ENCODE measurements at regions not wholly inside any gene's neighbourhood (a gene's known extent, or its start where the extent isn't known, plus 50 kb on each side); places are given as distances from the start of the nearest gene placed in this dataset.

DNA sequence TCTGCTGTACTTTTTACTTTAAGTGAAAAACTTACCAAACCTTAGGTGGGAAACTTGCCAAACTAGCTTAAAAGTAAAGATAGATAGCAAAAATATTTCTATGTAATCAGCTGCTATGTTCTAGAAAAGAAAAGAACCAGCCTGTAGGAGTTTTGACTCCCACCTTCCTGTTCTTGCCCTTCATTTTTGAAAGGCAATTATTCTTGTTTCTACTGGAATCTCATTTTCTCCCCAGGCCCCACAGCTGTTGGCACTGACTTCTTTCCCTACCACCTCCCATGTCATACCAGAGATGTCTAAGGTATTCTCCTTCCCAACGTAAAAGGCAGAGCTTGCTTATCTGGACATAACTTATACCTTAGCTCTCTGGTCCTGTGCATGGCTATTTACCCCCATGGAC, 389.7 kb downstream of the ARHGEF28 start:
- TF ChIP-seq, protein P1, sequence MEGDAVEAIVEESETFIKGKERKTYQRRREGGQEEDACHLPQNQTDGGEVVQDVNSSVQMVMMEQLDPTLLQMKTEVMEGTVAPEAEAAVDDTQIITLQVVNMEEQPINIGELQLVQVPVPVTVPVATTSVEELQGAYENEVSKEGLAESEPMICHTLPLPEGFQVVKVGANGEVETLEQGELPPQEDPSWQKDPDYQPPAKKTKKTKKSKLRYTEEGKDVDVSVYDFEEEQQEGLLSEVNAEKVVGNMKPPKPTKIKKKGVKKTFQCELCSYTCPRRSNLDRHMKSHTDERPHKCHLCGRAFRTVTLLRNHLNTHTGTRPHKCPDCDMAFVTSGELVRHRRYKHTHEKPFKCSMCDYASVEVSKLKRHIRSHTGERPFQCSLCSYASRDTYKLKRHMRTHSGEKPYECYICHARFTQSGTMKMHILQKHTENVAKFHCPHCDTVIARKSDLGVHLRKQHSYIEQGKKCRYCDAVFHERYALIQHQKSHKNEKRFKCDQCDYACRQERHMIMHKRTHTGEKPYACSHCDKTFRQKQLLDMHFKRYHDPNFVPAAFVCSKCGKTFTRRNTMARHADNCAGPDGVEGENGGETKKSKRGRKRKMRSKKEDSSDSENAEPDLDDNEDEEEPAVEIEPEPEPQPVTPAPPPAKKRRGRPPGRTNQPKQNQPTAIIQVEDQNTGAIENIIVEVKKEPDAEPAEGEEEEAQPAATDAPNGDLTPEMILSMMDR (IDR thresholded peaks at IDR 0.05; ENCODE audit: unreplicated experiment): no peak
- Mint-ChIP-seq H3K36me3 (ENCODE audit: insufficient read depth, unreplicated experiment) (no peaks in the 10 kb centered on the region), H3K27ac (ENCODE audit: unreplicated experiment) (no peak overlapping the region), H3K4me3 (ENCODE audit: low read depth, unreplicated experiment) (no peak overlapping the region), H3K4me1 (ENCODE audit: low read depth, unreplicated experiment) (peaks cover 24% of the 10 kb centered on the region), H3K27me3 (ENCODE audit: unreplicated experiment) (peaks cover 14% of the 10 kb centered on the region), H3K9me3 (ENCODE audit: low read depth, unreplicated experiment) (peaks cover 7% of the 10 kb centered on the region)
- DNase-seq: no peak
- CTCF ChIA-PET: interaction anchor here (0.6 to 0.7 kb wide), 3 partner anchors 375 to 721 kb away, joined by 3 to 5 read pairs (median 4); no protein-coding TSS in a partner anchor
- no TSS peak for BruUV-seq (replicated peaks)
- intact Hi-C loops (cut with micrococcal nuclease; ENCODE audit: unreplicated experiment): no loop called here

DNA sequence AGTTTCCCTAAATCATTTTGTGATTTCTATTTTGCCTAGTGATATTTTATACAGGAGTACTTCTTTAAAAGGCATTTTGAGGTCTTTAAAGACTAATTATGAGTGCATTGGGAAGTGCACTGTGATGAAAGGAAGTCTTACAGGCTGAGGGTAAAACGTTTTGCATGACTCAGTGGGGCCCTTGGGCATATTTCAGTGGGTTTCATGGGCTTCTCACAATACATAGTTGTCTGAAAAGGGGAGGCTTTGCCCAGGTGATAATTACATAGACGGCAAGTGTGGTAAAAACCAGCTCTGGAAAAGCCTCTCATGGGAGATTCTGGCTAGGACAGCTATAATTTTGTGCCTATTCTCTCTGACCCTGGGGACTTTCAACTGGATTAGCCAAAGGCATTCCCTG, 387.2 kb downstream of the ARHGEF28 start:
- intact Hi-C loops (cut with micrococcal nuclease; ENCODE audit: unreplicated experiment): no loop called here

DNA sequence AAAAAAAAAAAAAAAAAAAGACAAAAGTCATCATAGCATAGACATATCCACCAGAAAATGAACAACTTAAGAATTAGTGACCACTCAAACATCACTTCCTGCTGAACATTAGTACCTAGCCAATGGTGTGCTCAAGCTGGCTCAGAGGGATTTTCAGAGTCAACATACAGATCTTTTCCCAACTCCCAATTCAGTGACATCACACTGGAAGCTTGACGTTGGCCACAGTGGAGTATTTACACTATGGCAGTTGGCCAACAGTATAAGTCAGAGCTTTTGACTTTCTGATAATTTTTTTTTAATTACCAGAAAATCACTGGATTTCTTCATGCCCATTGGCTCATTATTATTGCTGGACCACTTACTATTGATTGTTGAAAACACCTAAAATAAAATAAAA, 383.5 kb downstream of the ARHGEF28 start:
- Mint-ChIP-seq H3K36me3 (ENCODE audit: insufficient read depth, unreplicated experiment) (no peaks in the 10 kb centered on the region), H3K27ac (ENCODE audit: unreplicated experiment) (no peak overlapping the region), H3K27me3 (ENCODE audit: unreplicated experiment) (no peaks in the 10 kb centered on the region), H3K9me3 (ENCODE audit: low read depth, unreplicated experiment) (no peaks in the 10 kb centered on the region), H3K4me1 (ENCODE audit: low read depth, unreplicated experiment) (no peaks in the 10 kb centered on the region), H3K4me3 (ENCODE audit: low read depth, unreplicated experiment) (no peak overlapping the region)
- BruUV-seq (replicated peaks): no TSS peak
- CTCF ChIA-PET: interaction anchor here (0.6 kb wide), 1 partner anchor 1075 kb away, joined by 3 read pairs; no protein-coding TSS in a partner anchor
- DNase-seq: no peak
- TF ChIP-seq, protein P1 (IDR thresholded peaks at IDR 0.05; ENCODE audit: unreplicated experiment): no peak
- intact Hi-C loops (cut with micrococcal nuclease; ENCODE audit: unreplicated experiment): no loop called here

More for the DNA sequence above, 387.2 kb downstream of the ARHGEF28 start:
- CTCF ChIA-PET: no interaction called here
- Mint-ChIP-seq H3K4me3 (ENCODE audit: low read depth, unreplicated experiment) (no peak overlapping the region), H3K27me3 (ENCODE audit: unreplicated experiment) (no peaks in the 10 kb centered on the region), H3K36me3 (ENCODE audit: insufficient read depth, unreplicated experiment) (no peaks in the 10 kb centered on the region), H3K27ac (ENCODE audit: unreplicated experiment) (no peak overlapping the region), H3K9me3 (ENCODE audit: low read depth, unreplicated experiment) (no peaks in the 10 kb centered on the region), H3K4me1 (ENCODE audit: low read depth, unreplicated experiment) (peaks cover 14% of the 10 kb centered on the region)
- TF ChIP-seq, protein P1 (IDR thresholded peaks at IDR 0.05; ENCODE audit: unreplicated experiment): no peak
- no peak for DNase-seq
- no TSS peak for BruUV-seq (replicated peaks)

DNA sequence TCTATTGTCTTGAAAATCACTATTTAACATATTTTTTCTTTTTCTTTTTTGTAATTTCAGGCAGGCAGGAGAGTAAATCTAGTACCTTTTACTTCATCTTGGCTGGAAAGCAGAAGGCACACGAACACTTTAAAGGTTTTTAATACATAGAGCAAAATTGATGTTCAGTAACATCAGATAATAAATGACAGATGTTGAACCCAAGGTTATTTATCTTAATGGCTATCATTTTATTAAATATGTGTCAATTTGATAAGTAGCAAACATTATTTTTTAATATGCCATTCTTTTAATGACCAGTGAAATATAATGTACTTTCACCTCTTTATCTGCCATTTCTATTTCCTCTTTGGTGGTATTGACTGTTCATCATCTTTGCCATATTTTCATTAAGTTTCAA, 381.2 kb downstream of the ARHGEF28 start:
- TF ChIP-seq, protein P1 (IDR thresholded peaks at IDR 0.05; ENCODE audit: unreplicated experiment): no peak
- no peak for DNase-seq
- H3K36me3 Mint-ChIP-seq (ENCODE audit: insufficient read depth, unreplicated experiment): no peaks in the 10 kb centered on the region
- CTCF ChIA-PET: no interaction called here
- BruUV-seq (replicated peaks): no TSS peak
- no peaks in the 10 kb centered on the region for H3K4me1 Mint-ChIP-seq (ENCODE audit: low read depth, unreplicated experiment)
- H3K27me3 Mint-ChIP-seq (ENCODE audit: unreplicated experiment): no peaks in the 10 kb centered on the region
- intact Hi-C loops (cut with micrococcal nuclease; ENCODE audit: unreplicated experiment): no loop called here
- no peak overlapping the region for H3K27ac Mint-ChIP-seq (ENCODE audit: unreplicated experiment)
- no peak overlapping the region for H3K4me3 Mint-ChIP-seq (ENCODE audit: low read depth, unreplicated experiment)
- H3K9me3 Mint-ChIP-seq (ENCODE audit: low read depth, unreplicated experiment): no peaks in the 10 kb centered on the region

Data from Calu3 (cell line).